ENCODE measurements at regions not wholly inside any gene's neighbourhood (a gene's known extent, or its start where the extent isn't known, plus 50 kb on each side); places are given as distances from the start of the nearest gene placed in this dataset.
"Not testable (repeated sequence)": the region's sequence is repeated elsewhere in the genome, so short reads cannot be mapped to it uniquely, and the experiment has no call there.

DNA sequence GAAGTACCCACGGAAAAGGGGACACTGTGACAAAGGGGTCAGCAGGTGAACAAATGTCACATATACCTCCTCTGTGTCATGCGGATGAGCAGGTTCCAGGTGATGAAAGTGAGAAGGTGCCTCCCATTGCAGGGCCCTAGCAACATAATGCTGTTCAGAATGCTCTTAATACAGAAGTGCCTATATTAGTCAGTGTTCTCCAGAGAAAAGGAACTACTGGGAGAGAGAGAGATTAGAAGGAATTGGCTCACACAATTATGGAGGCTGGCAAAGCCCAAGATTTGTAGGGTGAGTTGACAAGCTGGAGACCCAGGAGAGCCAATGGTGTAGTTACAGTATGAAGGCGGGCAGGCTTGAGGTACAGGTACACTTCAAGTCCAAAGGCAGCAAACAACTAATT is 98.1 kb upstream of the CDC42EP3 start:
- H3K9me3 ChIP-seq (ENCODE audit: control insufficient read depth in 2 of 2, insufficient read depth in 1 of 2, low read depth in 1 of 2, low read length in 1 of 2) = no peaks in the 10 kb centered on the region
- H3K36me3 ChIP-seq (ENCODE audit: control insufficient read depth in 2 of 2, insufficient read depth in 2 of 2, low read length in 1 of 2) = no peaks in the 10 kb centered on the region
- H3K4me3 ChIP-seq (ENCODE audit: low read depth in 1 of 2, low read length in 2 of 2) = no peak overlapping the region
- H3K27me3 ChIP-seq (ENCODE audit: control insufficient read depth in 1 of 2, insufficient read depth in 2 of 2, low read length in 2 of 2) = no peaks in the 10 kb centered on the region
- 91 to 95% methylated on average over 3 of the region's 3 CpGs for WGBS, 2 donors
- no peak overlapping the region for H3K27ac ChIP-seq (ENCODE audit: low read depth in 2 of 2, low read length in 1 of 2)
- peaks cover 0 to 3% of the 10 kb centered on the region in 2 donors for H3K4me1 ChIP-seq (ENCODE audit: control insufficient read depth in 2 of 2, insufficient read depth in 2 of 2, low read length in 1 of 2)

DNA sequence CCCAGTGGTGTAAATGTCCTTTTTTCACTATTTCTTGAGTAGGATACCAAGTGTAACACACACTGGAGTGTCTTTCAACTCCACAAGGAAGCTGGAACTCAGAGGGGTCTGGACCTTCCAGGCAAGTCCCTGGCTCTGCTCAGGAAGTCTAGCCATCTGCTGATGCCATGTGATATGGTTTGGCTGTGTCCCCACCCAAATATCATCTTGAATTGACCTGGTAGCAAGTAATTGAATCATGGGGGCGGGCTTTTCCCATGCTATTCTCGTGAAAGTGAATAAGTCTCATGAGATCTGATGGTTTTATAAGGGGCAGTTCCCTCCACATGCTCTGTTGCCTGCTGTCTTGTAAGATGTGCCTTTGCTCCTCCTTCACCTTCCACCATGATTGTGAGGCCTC is 99.4 kb upstream of the CDC42EP3 start:
- H3K4me1 ChIP-seq (ENCODE audit: control insufficient read depth in 2 of 2, insufficient read depth in 2 of 2, low read length in 1 of 2) = peaks cover 0 to 3% of the 10 kb centered on the region in 2 donors
- H3K4me3 ChIP-seq (ENCODE audit: low read depth in 1 of 2, low read length in 2 of 2) = no peak overlapping the region
- no peaks in the 10 kb centered on the region for H3K27me3 ChIP-seq (ENCODE audit: control insufficient read depth in 1 of 2, insufficient read depth in 2 of 2, low read length in 2 of 2)
- WGBS, 2 donors = 66 to 92% methylated on average over 2 of the region's 2 CpGs
- H3K27ac ChIP-seq (ENCODE audit: low read depth in 2 of 2, low read length in 1 of 2) = no peak overlapping the region
- H3K36me3 ChIP-seq (ENCODE audit: control insufficient read depth in 2 of 2, insufficient read depth in 2 of 2, low read length in 1 of 2) = no peaks in the 10 kb centered on the region
- no peaks in the 10 kb centered on the region for H3K9me3 ChIP-seq (ENCODE audit: control insufficient read depth in 2 of 2, insufficient read depth in 1 of 2, low read depth in 1 of 2, low read length in 1 of 2)

DNA sequence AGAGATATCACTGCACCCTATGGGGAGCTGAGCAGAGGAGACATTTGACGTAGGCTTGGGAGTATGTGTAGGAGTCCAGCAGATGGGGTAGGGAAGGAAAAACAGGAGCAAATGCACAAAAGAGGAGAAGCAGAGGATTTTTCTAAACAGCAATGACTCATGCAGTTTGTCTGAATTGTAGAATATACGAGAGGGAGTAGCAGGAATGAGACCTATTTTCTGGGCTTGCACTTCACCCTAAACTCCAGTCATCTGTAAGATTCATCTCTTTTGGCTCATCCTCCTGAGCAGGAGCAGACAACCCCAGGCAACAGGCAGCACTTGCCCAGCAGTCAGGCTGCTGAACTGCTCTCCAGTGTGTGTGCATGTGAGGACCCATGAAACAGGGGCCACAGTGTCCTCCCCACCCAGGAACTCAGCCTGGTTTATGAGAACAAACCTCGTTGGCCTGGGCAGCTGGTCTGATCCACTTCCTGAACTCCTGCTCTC is 100.2 kb upstream of the CDC42EP3 start:
- H3K36me3 ChIP-seq (ENCODE audit: control insufficient read depth in 2 of 2, insufficient read depth in 2 of 2, low read length in 1 of 2) = no peaks in the 10 kb centered on the region
- no peaks in the 10 kb centered on the region for H3K9me3 ChIP-seq (ENCODE audit: control insufficient read depth in 2 of 2, insufficient read depth in 1 of 2, low read depth in 1 of 2, low read length in 1 of 2)
- H3K4me1 ChIP-seq (ENCODE audit: control insufficient read depth in 2 of 2, insufficient read depth in 2 of 2, low read length in 1 of 2) = peaks cover 0 to 3% of the 10 kb centered on the region in 2 donors
- H3K27me3 ChIP-seq (ENCODE audit: control insufficient read depth in 1 of 2, insufficient read depth in 2 of 2, low read length in 2 of 2) = no peaks in the 10 kb centered on the region
- no peak overlapping the region for H3K27ac ChIP-seq (ENCODE audit: low read depth in 2 of 2, low read length in 1 of 2)
- WGBS, 2 donors = 53 to 65% methylated on average over 3 of the region's 3 CpGs
- no peak overlapping the region for H3K4me3 ChIP-seq (ENCODE audit: low read depth in 1 of 2, low read length in 2 of 2)

DNA sequence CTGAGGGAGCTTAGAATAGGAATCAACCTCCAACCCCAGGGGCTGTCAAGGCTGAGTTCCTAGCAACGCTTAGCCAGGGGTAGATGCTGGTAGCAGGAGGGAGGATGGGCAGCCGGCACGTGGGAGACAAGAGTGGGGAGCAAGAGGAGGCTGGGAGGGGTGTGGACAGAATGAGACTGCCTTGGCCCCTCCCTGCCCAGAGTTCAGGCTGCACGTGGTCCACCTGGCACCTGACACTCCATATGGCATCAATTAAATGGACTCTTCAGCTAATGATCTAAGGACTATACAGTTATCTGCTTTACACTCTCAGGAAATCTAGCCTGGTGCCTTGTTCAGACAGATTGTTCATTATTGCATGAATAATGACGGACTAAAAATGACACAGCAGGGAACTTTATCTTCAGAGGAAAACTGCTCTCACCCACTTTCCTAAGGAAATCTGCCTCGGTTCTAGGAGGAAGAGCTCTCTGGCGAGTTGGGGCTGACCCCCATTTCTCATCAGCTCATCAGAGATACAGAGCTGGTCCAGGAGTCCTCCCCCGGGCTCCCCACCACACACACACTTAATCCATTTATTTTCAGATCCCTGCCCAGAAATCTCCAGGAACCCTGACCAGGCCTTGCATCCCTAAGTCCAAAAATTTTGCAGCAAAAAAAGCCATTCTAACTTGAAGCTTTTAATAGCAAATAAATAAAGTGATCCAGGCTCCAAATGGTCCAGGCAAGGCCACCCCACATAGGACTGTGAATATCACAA is 102.1 kb upstream of the CDC42EP3 start:
- no peaks in the 10 kb centered on the region for H3K36me3 ChIP-seq (ENCODE audit: control insufficient read depth in 2 of 2, insufficient read depth in 2 of 2, low read length in 1 of 2)
- H3K9me3 ChIP-seq (ENCODE audit: control insufficient read depth in 2 of 2, insufficient read depth in 1 of 2, low read depth in 1 of 2, low read length in 1 of 2) = no peaks in the 10 kb centered on the region
- WGBS, 2 donors = 63 to 76% methylated on average over 8 of the region's 8 CpGs
- H3K4me3 ChIP-seq (ENCODE audit: low read depth in 1 of 2, low read length in 2 of 2) = no peak overlapping the region
- peaks cover 0 to 3% of the 10 kb centered on the region in 2 donors for H3K4me1 ChIP-seq (ENCODE audit: control insufficient read depth in 2 of 2, insufficient read depth in 2 of 2, low read length in 1 of 2)
- no peak overlapping the region for H3K27ac ChIP-seq (ENCODE audit: low read depth in 2 of 2, low read length in 1 of 2)
- no peaks in the 10 kb centered on the region for H3K27me3 ChIP-seq (ENCODE audit: control insufficient read depth in 1 of 2, insufficient read depth in 2 of 2, low read length in 2 of 2)

DNA sequence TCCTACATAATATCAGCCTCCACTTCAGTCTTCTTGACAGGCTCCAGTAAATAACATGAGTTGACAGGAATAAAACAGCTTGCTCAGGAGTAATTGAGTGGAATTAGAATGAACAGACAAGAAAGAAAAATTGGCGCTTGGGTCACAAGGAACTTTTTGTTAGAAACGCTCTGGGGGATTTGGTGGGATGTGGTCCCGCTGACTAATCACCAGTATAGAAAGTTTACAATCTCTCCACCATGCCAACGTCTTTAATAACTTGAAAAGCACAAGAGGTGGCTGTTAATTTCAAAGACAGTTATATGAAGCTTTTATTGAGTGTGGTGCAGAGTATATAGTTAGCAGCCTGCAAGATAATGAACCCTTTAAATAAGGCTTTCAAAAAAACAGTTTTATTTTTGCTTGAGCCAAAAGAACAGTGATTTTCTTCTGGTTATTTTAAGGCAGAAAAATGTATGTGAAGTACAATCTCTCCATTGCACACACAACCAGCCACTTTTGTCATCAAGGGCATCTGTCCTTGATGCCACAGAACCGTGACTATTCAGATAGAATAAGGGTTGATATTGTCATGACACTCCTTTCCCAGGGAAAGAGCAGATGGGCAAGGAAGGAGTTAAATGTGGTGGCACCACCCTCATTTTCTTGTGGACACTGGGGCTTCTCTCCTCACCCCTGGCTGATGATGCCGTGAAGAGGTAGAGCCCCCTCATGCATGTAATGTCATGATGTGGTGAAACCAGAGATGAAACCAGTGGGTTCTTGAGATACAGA is 102.9 kb upstream of the CDC42EP3 start:
- not testable (repeated sequence) for H3K9me3 ChIP-seq (ENCODE audit: control insufficient read depth in 2 of 2, insufficient read depth in 1 of 2, low read depth in 1 of 2, low read length in 1 of 2); H3K4me1 ChIP-seq (ENCODE audit: control insufficient read depth in 2 of 2, insufficient read depth in 2 of 2, low read length in 1 of 2); H3K27me3 ChIP-seq (ENCODE audit: control insufficient read depth in 1 of 2, insufficient read depth in 2 of 2, low read length in 2 of 2); H3K36me3 ChIP-seq (ENCODE audit: control insufficient read depth in 2 of 2, insufficient read depth in 2 of 2, low read length in 1 of 2); H3K4me3 ChIP-seq (ENCODE audit: low read depth in 1 of 2, low read length in 2 of 2)
- WGBS, 2 donors = 80 to 83% methylated on average over 6 of the region's 6 CpGs
- peak overlapping the region in 1 of 2 donors; percentile 1 for H3K27ac ChIP-seq (ENCODE audit: low read depth in 2 of 2, low read length in 1 of 2)

- Histone ChIP-seq H3K9me3 (ENCODE audit: control insufficient read depth in 2 of 2, insufficient read depth in 1 of 2, low read depth in 1 of 2, low read length in 1 of 2) (no peaks in the 10 kb centered on the region), H3K27me3 (ENCODE audit: control insufficient read depth in 1 of 2, insufficient read depth in 2 of 2, low read length in 2 of 2) (no peaks in the 10 kb centered on the region), H3K27ac (ENCODE audit: low read depth in 2 of 2, low read length in 1 of 2) (peak overlapping the region in 1 of 2 donors; percentile 1), H3K36me3 (ENCODE audit: control insufficient read depth in 2 of 2, insufficient read depth in 2 of 2, low read length in 1 of 2) (no peaks in the 10 kb centered on the region), H3K4me3 (ENCODE audit: low read depth in 1 of 2, low read length in 2 of 2) (no peak overlapping the region), H3K4me1 (ENCODE audit: control insufficient read depth in 2 of 2, insufficient read depth in 2 of 2, low read length in 1 of 2) (peaks cover 0 to 7% of the 10 kb centered on the region in 2 donors)
- 41 to 55% methylated on average over 9 of the region's 9 CpGs for WGBS, 2 donors
Measured at GRCh38 chr2:37774976-37775907, 103.8 kb upstream of the CDC42EP3 start.

- no peak overlapping the region for H3K27ac ChIP-seq (ENCODE audit: low read depth in 2 of 2, low read length in 1 of 2)
- peaks cover 0 to 7% of the 10 kb centered on the region in 2 donors for H3K4me1 ChIP-seq (ENCODE audit: control insufficient read depth in 2 of 2, insufficient read depth in 2 of 2, low read length in 1 of 2)
- no peak overlapping the region for H3K4me3 ChIP-seq (ENCODE audit: low read depth in 1 of 2, low read length in 2 of 2)
- no peaks in the 10 kb centered on the region for H3K27me3 ChIP-seq (ENCODE audit: control insufficient read depth in 1 of 2, insufficient read depth in 2 of 2, low read length in 2 of 2)
- H3K36me3 ChIP-seq (ENCODE audit: control insufficient read depth in 2 of 2, insufficient read depth in 2 of 2, low read length in 1 of 2) = no peaks in the 10 kb centered on the region
- WGBS, 2 donors = 26 to 35% methylated on average over 3 of the region's 3 CpGs
- H3K9me3 ChIP-seq (ENCODE audit: control insufficient read depth in 2 of 2, insufficient read depth in 1 of 2, low read depth in 1 of 2, low read length in 1 of 2) = no peaks in the 10 kb centered on the region
Measured at GRCh38 chr2:37775908-37776250, 104.4 kb upstream of the CDC42EP3 start.

GRCh38 chr2:37776487-37776886 is 105.0 kb upstream of the CDC42EP3 start:
- peaks cover 0 to 7% of the 10 kb centered on the region in 2 donors for H3K4me1 ChIP-seq (ENCODE audit: control insufficient read depth in 2 of 2, insufficient read depth in 2 of 2, low read length in 1 of 2)
- peak overlapping the region in 1 of 2 donors; percentile 6 for H3K27ac ChIP-seq (ENCODE audit: low read depth in 2 of 2, low read length in 1 of 2)
- H3K4me3 ChIP-seq (ENCODE audit: low read depth in 1 of 2, low read length in 2 of 2) = no peak overlapping the region
- no peaks in the 10 kb centered on the region for H3K36me3 ChIP-seq (ENCODE audit: control insufficient read depth in 2 of 2, insufficient read depth in 2 of 2, low read length in 1 of 2)
- no peaks in the 10 kb centered on the region for H3K27me3 ChIP-seq (ENCODE audit: control insufficient read depth in 1 of 2, insufficient read depth in 2 of 2, low read length in 2 of 2)
- H3K9me3 ChIP-seq (ENCODE audit: control insufficient read depth in 2 of 2, insufficient read depth in 1 of 2, low read depth in 1 of 2, low read length in 1 of 2) = no peaks in the 10 kb centered on the region
- WGBS, 2 donors = 58 to 86% methylated on average over 3 of the region's 3 CpGs

GRCh38 chr2:37779139-37779538 is 107.7 kb upstream of the CDC42EP3 start:
- no peaks in the 10 kb centered on the region for H3K9me3 ChIP-seq (ENCODE audit: control insufficient read depth in 2 of 2, insufficient read depth in 1 of 2, low read depth in 1 of 2, low read length in 1 of 2)
- no peak overlapping the region for H3K27ac ChIP-seq (ENCODE audit: low read depth in 2 of 2, low read length in 1 of 2)
- WGBS, 2 donors = 56 to 63% methylated on average over 5 of the region's 5 CpGs
- no peak overlapping the region for H3K4me3 ChIP-seq (ENCODE audit: low read depth in 1 of 2, low read length in 2 of 2)
- H3K27me3 ChIP-seq (ENCODE audit: control insufficient read depth in 1 of 2, insufficient read depth in 2 of 2, low read length in 2 of 2) = no peaks in the 10 kb centered on the region
- no peaks in the 10 kb centered on the region for H3K36me3 ChIP-seq (ENCODE audit: control insufficient read depth in 2 of 2, insufficient read depth in 2 of 2, low read length in 1 of 2)
- H3K4me1 ChIP-seq (ENCODE audit: control insufficient read depth in 2 of 2, insufficient read depth in 2 of 2, low read length in 1 of 2) = peaks cover 0 to 4% of the 10 kb centered on the region in 2 donors
